GM21390 (cell line): ENCODE measurements at regions not wholly inside any gene's neighbourhood (a gene's known extent, or its start where the extent isn't known, plus 50 kb on each side); places are given as distances from the start of the nearest gene placed in this dataset.
"Not testable (repeated sequence)": the region's sequence is repeated elsewhere in the genome, so short reads cannot be mapped to it uniquely, and the experiment has no call there.

Experiments
- ATAC-seq: cut with Tn5 transposase; IDR thresholded peaks from one replicate; pipeline ENCODE4 v1.9.1; 2021; ENCODE audit not compliant: unreplicated experiment

- ATAC-seq: no peak
Observed at GRCh38 chr2:71959494-71959893, 188.2 kb downstream of the CYP26B1 start.

GRCh38 chr2:71958426-71958825, 189.2 kb downstream of the CYP26B1 start:
- ATAC-seq: not testable (repeated sequence)

GRCh38 chr2:71952572-71953188, 195.0 kb downstream of the CYP26B1 start:
- ATAC-seq: no peak

- no peak for ATAC-seq
Observed at GRCh38 chr2:71951718-71952404, 195.8 kb downstream of the CYP26B1 start.

GRCh38 chr2:71951083-71951468, 196.6 kb downstream of the CYP26B1 start:
- no peak for ATAC-seq

- no peak for ATAC-seq
Observed at GRCh38 chr2:71950256-71951082, 197.2 kb downstream of the CYP26B1 start.

- no peak for ATAC-seq
Observed at GRCh38 chr2:71949537-71949798, 198.2 kb downstream of the CYP26B1 start.

- ATAC-seq: no peak
Observed at GRCh38 chr2:71948781-71949536, 198.7 kb downstream of the CYP26B1 start.

GRCh38 chr2:71947809-71948208, 199.9 kb downstream of the CYP26B1 start:
- ATAC-seq: no peak

GRCh38 chr2:71945603-71945959, 202.1 kb downstream of the CYP26B1 start:
- no peak for ATAC-seq

- no peak for ATAC-seq
Observed at GRCh38 chr2:71944806-71945602, 202.7 kb downstream of the CYP26B1 start.

- ATAC-seq: no peak
Observed at GRCh38 chr2:71944183-71944550, 203.5 kb downstream of the CYP26B1 start.

- ATAC-seq: no peak
Observed at GRCh38 chr2:71943238-71944182, 204.2 kb downstream of the CYP26B1 start.

GRCh38 chr2:71941726-71942525, 205.7 kb downstream of the CYP26B1 start:
- no peak for ATAC-seq

- ATAC-seq: no peak
Observed at GRCh38 chr2:71940695-71941094, 207.0 kb downstream of the CYP26B1 start.

GRCh38 chr2:71939588-71940535, 207.8 kb downstream of the CYP26B1 start:
- no peak for ATAC-seq

- ATAC-seq: no peak
Observed at GRCh38 chr2:71938659-71939587, 208.7 kb downstream of the CYP26B1 start.
